H9 (cell line): ENCODE measurements at regions not wholly inside any gene's neighbourhood (a gene's known extent, or its start where the extent isn't known, plus 50 kb on each side); places are given as distances from the start of the nearest gene placed in this dataset.

Experiments used
- DNase-seq: peaks from one replicate; pipeline ENCODE4 v3.0.0-alpha.2; 2017
- H2AFZ ChIP-seq: one replicate; pipeline ENCODE4 v1.6.1; 2013; ENCODE audit warnings: mild to moderate bottlenecking, low read length, control low read depth, moderate library complexity
- H2AK5ac ChIP-seq: 2 replicates; pipeline ENCODE4 v1.6.1; 2013; ENCODE audit warnings: low read length, control low read depth, mixed read lengths; ENCODE audit not compliant: insufficient read length
- H2BK120ac ChIP-seq: one replicate; pipeline ENCODE4 v1.6.1; 2013; ENCODE audit warnings: low read depth, mild to moderate bottlenecking, low read length, control low read depth, inconsistent platforms; ENCODE audit not compliant: poor library complexity, severe bottlenecking
- H2BK12ac ChIP-seq: 2 replicates; pipeline ENCODE4 v1.6.1; 2013; ENCODE audit warnings: low read length, control low read depth, mixed read lengths, low read depth; ENCODE audit not compliant: insufficient read length
- H2BK15ac ChIP-seq: 2 replicates; pipeline ENCODE4 v1.6.1; 2013; ENCODE audit warnings: low read depth, low read length, control low read depth
- H2BK20ac ChIP-seq: one replicate; pipeline ENCODE4 v1.6.1; 2013; ENCODE audit warnings: low read depth, mild to moderate bottlenecking, low read length, control low read depth, inconsistent platforms; ENCODE audit not compliant: poor library complexity, severe bottlenecking
- H2BK5ac ChIP-seq: 2 replicates; pipeline ENCODE4 v1.6.1; 2013; ENCODE audit warnings: low read length, control low read depth, mixed read lengths; ENCODE audit not compliant: insufficient read length
- H3K14ac ChIP-seq: 2 replicates; pipeline ENCODE4 v1.6.1; 2013; ENCODE audit warnings: low read length, control low read depth; ENCODE audit not compliant: insufficient read depth
- H3K18ac ChIP-seq: 2 replicates; pipeline ENCODE4 v1.6.1; 2013; ENCODE audit warnings: low read depth, mild to moderate bottlenecking, mixed read lengths, low read length, control low read depth; ENCODE audit not compliant: insufficient read length
- H3K23ac ChIP-seq: 2 replicates; pipeline ENCODE4 v1.6.1; 2013; ENCODE audit warnings: low read length, control low read depth, mixed read lengths, low read depth; ENCODE audit not compliant: insufficient read length
- H3K23me2 ChIP-seq: 2 replicates; pipeline ENCODE4 v1.6.1; 2013; ENCODE audit warnings: low read depth, mild to moderate bottlenecking, mixed read lengths, low read length, control low read depth; ENCODE audit not compliant: insufficient read length, poor library complexity, severe bottlenecking
- H3K27ac ChIP-seq: 2 replicates; pipeline ENCODE4 v1.5.1; 2013; ENCODE audit warnings: low read length, control low read depth, mixed read lengths, low read depth; ENCODE audit not compliant: insufficient read length
- H3K27me3 ChIP-seq: 2 replicates; pipeline ENCODE4 v1.6.1; 2013; ENCODE audit warnings: low read length, control low read depth, inconsistent platforms; ENCODE audit not compliant: insufficient read depth
- H3K4ac ChIP-seq: 2 replicates; pipeline ENCODE4 v1.6.1; 2013; ENCODE audit warnings: low read depth, mild to moderate bottlenecking, control low read depth, inconsistent platforms, low read length, moderate library complexity
- H3K4me1 ChIP-seq: 2 replicates; pipeline ENCODE4 v1.6.1; 2013; ENCODE audit warnings: low read length, control low read depth, inconsistent platforms; ENCODE audit not compliant: insufficient read depth
- H3K4me2 ChIP-seq: 2 replicates; pipeline ENCODE4 v1.6.1; 2013; ENCODE audit warnings: low read length, control low read depth, mixed read lengths; ENCODE audit not compliant: insufficient read length, insufficient read depth
- H3K56ac ChIP-seq: 2 replicates; pipeline ENCODE4 v1.6.1; 2013; ENCODE audit warnings: low read depth, mild to moderate bottlenecking, mixed read lengths, low read length, control low read depth; ENCODE audit not compliant: insufficient read length
- H3K79me1 ChIP-seq: 2 replicates; pipeline ENCODE4 v1.6.1; 2013; ENCODE audit warnings: low read depth, mild to moderate bottlenecking, moderate library complexity, low read length, control low read depth, inconsistent platforms; ENCODE audit not compliant: insufficient read depth, poor library complexity, severe bottlenecking
- H3K79me2 ChIP-seq: 2 replicates; pipeline ENCODE4 v1.6.1; 2013; ENCODE audit warnings: low read length, control low read depth, inconsistent platforms; ENCODE audit not compliant: insufficient read depth
- H3K9ac ChIP-seq: 2 replicates; pipeline ENCODE4 v1.6.1; 2013; ENCODE audit warnings: low read length, control low read depth, mixed read lengths; ENCODE audit not compliant: insufficient read length; ENCODE audit errors: extremely low read depth
- H3K9me3 ChIP-seq: one replicate; pipeline ENCODE4 v1.6.1; 2013; ENCODE audit warnings: low read depth, low read length, inconsistent platforms; ENCODE audit not compliant: control insufficient read depth
- H3T11ph ChIP-seq: one replicate; pipeline ENCODE4 v1.6.1; 2013; ENCODE audit warnings: mild to moderate bottlenecking, low read length, control low read depth, inconsistent platforms
- H4K20me1 ChIP-seq: one replicate; pipeline ENCODE4 v1.6.1; 2013; ENCODE audit not compliant: control insufficient read depth, insufficient read length, insufficient read depth
- H4K5ac ChIP-seq: 2 replicates; pipeline ENCODE4 v1.6.1; 2013; ENCODE audit warnings: low read depth, mild to moderate bottlenecking, mixed read lengths, low read length, control low read depth; ENCODE audit not compliant: insufficient read length
- H4K8ac ChIP-seq: replicated peaks from 2 replicates; pipeline ENCODE4 v1.6.1; 2013; ENCODE audit warnings: low read length, control low read depth, mixed read lengths, low read depth; ENCODE audit not compliant: insufficient read length
- H4K91ac ChIP-seq: 2 replicates; pipeline ENCODE4 v1.6.1; 2013; ENCODE audit warnings: low read depth, mild to moderate bottlenecking, moderate library complexity, mixed read lengths, low read length, control low read depth; ENCODE audit not compliant: insufficient read length
- H3K27ac Mint-ChIP-seq, 3 experiments: 2 replicates in 2 of 3; 3 replicates in 1 of 3; pipeline ENCODE4 v1.8.0; 2020 to 2021; ENCODE audit warnings: mixed read lengths in 3 of 3, mild to moderate bottlenecking in 1 of 3, moderate library complexity in 1 of 3
- H3K27me3 Mint-ChIP-seq: 2 replicates; pipeline ENCODE4 v1.8.0; 2021; ENCODE audit warnings: low read depth, mild to moderate bottlenecking, moderate library complexity, mixed read lengths
- H3K36me3 Mint-ChIP-seq, 3 experiments: 2 replicates in 2 of 3; 3 replicates in 1 of 3; pipeline ENCODE4 v1.8.0; 2020 to 2021; ENCODE audit warnings: low read depth in 3 of 3, mixed read lengths in 3 of 3; ENCODE audit not compliant: insufficient read depth in 1 of 3
- H3K4me1 Mint-ChIP-seq, 2 experiments: 2 replicates each; pipeline ENCODE4 v1.8.0; 2020; ENCODE audit warnings: mixed read lengths in 2 of 2
- H3K4me3 Mint-ChIP-seq, 2 experiments: 2 replicates in 1 of 2; 3 replicates in 1 of 2; pipeline ENCODE4 v1.8.0; 2020 to 2021; ENCODE audit warnings: mild to moderate bottlenecking in 2 of 2, mixed read lengths in 2 of 2, moderate library complexity in 1 of 2
- H3K9me3 Mint-ChIP-seq, 2 experiments: 2 replicates in 1 of 2; 3 replicates in 1 of 2; pipeline ENCODE4 v1.8.0; 2020; ENCODE audit warnings: mild to moderate bottlenecking in 2 of 2, mixed read lengths in 2 of 2, moderate library complexity in 1 of 2
- WGBS: extraction: QIAGEN DNeasy Blood & Tissue Kit; methylation state at CpG from one replicate; pipeline ENCODE4 v1.1.7; 2013; ENCODE audit warnings: missing lambda C conversion rate, low lambda C conversion rate, mixed read lengths; ENCODE audit not compliant: insufficient read length; ENCODE audit errors: extremely low coverage; 5-methylcytosine and 5-hydroxymethylcytosine counted together
- TF ChIP-seq, protein P1 (sequence below): fragments of 200-600 bp; sonication (generic); conservative IDR thresholded peaks from 3 replicates; pipeline ENCODE4 v1.8.0; 2021; ENCODE audit warnings: antibody characterized with exemption, mild to moderate bottlenecking

DNA sequence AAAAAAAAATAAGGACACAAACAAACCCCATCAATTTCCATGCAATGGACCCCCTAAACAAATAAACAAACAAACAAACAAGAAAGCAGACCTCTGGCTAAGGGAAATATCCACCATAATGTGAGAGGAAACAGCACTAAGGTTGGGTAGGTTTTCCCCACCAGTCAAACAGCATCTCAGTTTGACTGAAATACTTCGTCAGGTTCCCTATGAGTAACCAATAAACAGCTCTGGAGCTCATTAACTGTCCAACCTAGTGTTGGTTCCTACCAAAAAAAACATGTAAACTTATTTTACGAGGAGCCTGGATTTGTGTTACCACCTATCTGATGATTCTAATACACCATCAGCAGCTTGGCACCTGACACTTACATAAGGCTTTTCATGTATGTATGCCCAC lies 198.5 kb upstream of the TARS1 start:
- no peak overlapping the region for H3K23ac ChIP-seq
- Mint-ChIP-seq H3K36me3 (no peaks in the 10 kb centered on the region), H3K9me3 (no peaks in the 10 kb centered on the region), H3K27me3 (no peaks in the 10 kb centered on the region), H3K4me1 (no peaks in the 10 kb centered on the region), H3K27ac (no peak overlapping the region), H3K4me3 (no peak overlapping the region)
- no peak overlapping the region for H3T11ph ChIP-seq
- H3K18ac ChIP-seq, result no peak overlapping the region
- no peak overlapping the region for H2AK5ac ChIP-seq
- H4K5ac ChIP-seq, result no peak overlapping the region
- H3K4me2 ChIP-seq, result no peak overlapping the region
- no peak overlapping the region for H3K9ac ChIP-seq
- H3K4ac ChIP-seq, result no peak overlapping the region
- H2BK15ac ChIP-seq, result no peak overlapping the region
- no peak overlapping the region for H2BK120ac ChIP-seq
- H3K4me1 ChIP-seq, result no peaks in the 10 kb centered on the region
- H3K79me1 ChIP-seq, result no peaks in the 10 kb centered on the region
- no peak overlapping the region for H4K91ac ChIP-seq
- H3K9me3 ChIP-seq, result no peaks in the 10 kb centered on the region
- H4K8ac ChIP-seq, result no peak overlapping the region
- H3K79me2 ChIP-seq, result no peaks in the 10 kb centered on the region
- H2BK5ac ChIP-seq, result no peak overlapping the region
- no peak overlapping the region for H2AFZ ChIP-seq
- H2BK20ac ChIP-seq, result no peak overlapping the region
- H4K20me1 ChIP-seq, result no peaks in the 10 kb centered on the region
- TF ChIP-seq, protein P1, sequence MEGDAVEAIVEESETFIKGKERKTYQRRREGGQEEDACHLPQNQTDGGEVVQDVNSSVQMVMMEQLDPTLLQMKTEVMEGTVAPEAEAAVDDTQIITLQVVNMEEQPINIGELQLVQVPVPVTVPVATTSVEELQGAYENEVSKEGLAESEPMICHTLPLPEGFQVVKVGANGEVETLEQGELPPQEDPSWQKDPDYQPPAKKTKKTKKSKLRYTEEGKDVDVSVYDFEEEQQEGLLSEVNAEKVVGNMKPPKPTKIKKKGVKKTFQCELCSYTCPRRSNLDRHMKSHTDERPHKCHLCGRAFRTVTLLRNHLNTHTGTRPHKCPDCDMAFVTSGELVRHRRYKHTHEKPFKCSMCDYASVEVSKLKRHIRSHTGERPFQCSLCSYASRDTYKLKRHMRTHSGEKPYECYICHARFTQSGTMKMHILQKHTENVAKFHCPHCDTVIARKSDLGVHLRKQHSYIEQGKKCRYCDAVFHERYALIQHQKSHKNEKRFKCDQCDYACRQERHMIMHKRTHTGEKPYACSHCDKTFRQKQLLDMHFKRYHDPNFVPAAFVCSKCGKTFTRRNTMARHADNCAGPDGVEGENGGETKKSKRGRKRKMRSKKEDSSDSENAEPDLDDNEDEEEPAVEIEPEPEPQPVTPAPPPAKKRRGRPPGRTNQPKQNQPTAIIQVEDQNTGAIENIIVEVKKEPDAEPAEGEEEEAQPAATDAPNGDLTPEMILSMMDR, result no peak
- no peaks in the 10 kb centered on the region for H3K23me2 ChIP-seq
- H3K56ac ChIP-seq, result no peak overlapping the region
- H3K27ac ChIP-seq, result no peak overlapping the region
- H2BK12ac ChIP-seq, result no peak overlapping the region
- DNase-seq, result no peak
- H3K27me3 ChIP-seq, result no peaks in the 10 kb centered on the region
- no CpG with 5 or more reads among the region's 2 CpGs for WGBS
- H3K14ac ChIP-seq, result no peak overlapping the region
